Effector memory CD8-positive, alpha-beta T cell (primary cell): ENCODE measurements at regions not wholly inside any gene's neighbourhood (a gene's known extent, or its start where the extent isn't known, plus 50 kb on each side); places are given as distances from the start of the nearest gene placed in this dataset.

Experiments
- ATAC-seq: fragments of 150-1000 bp; cut with Tn5 transposase; replicated peaks from 2 replicates; pipeline ENCODE4 v1.10.0; 2021; ENCODE audit warnings: mild to moderate bottlenecking, moderate library complexity
- DNase-seq, 3 experiments: peaks; one replicate each; pipeline ENCODE4 v3.0.0; 2021
- H3K27ac Mint-ChIP-seq, 2 donors: one replicate each; pipeline ENCODE4 v1.8.0; 2022; ENCODE audit warnings: mild to moderate bottlenecking in 2 of 2, mixed read lengths in 2 of 2, moderate library complexity in 2 of 2
- H3K27me3 Mint-ChIP-seq, 2 donors: one replicate each; pipeline ENCODE4 v1.8.0; 2022; ENCODE audit warnings: mixed read lengths in 2 of 2
- H3K36me3 Mint-ChIP-seq: one replicate; pipeline ENCODE4 v1.8.0; 2022; ENCODE audit warnings: mild to moderate bottlenecking, moderate library complexity, mixed read lengths; ENCODE audit not compliant: insufficient read depth
- H3K4me1 Mint-ChIP-seq, 2 donors: one replicate each; pipeline ENCODE4 v1.8.0; 2022; ENCODE audit warnings: low read depth in 2 of 2, mixed read lengths in 2 of 2
- H3K4me3 Mint-ChIP-seq, 2 donors: one replicate each; pipeline ENCODE4 v1.8.0; 2022; ENCODE audit warnings: mild to moderate bottlenecking in 2 of 2, mixed read lengths in 2 of 2, moderate library complexity in 2 of 2
- H3K9me3 Mint-ChIP-seq, 2 donors: one replicate each; pipeline ENCODE4 v1.8.0; 2022; ENCODE audit warnings: mixed read lengths in 2 of 2

DNA sequence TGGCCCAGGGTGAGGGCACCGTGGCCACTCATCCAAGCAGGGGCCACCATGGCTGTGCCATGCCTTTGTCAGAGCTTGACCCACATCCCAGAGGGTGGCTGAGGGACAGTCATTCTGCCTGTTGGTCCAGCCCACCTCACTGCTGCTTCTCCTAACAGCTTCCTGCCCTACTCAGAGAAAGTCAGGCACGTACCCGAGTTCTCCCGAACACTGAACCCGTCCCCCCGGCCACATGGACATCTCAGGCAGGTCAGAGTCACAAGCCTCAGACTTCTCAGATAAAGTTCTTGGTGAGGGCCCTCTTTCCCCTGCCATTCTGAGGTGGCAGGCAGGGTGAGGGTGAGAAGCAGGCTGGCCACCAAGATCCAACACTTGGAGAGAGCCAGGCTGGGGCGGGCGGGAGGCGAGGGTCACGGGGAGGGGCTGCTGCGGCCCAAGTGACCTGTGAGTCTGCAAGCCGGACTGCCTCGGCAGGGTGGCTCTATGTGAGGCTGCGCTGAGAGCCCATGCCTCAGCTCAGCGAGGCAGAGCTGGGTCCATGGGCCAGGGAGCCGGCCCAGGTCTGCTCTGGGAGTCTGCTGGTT, 317.8 kb downstream of the TMEM121 start:
- no peak for DNase-seq
- no peak overlapping the region for H3K27ac Mint-ChIP-seq
- no peak for ATAC-seq
- H3K27me3 Mint-ChIP-seq = peaks cover 4 to 30% of the 10 kb centered on the region in 2 donors
- H3K4me3 Mint-ChIP-seq = no peak overlapping the region
- no peaks in the 10 kb centered on the region for H3K9me3 Mint-ChIP-seq
- no peaks in the 10 kb centered on the region for H3K36me3 Mint-ChIP-seq
- H3K4me1 Mint-ChIP-seq = no peaks in the 10 kb centered on the region

- Mint-ChIP-seq H3K36me3 (no peaks in the 10 kb centered on the region), H3K4me3 (no peak overlapping the region), H3K27ac (no peak overlapping the region), H3K27me3 (peaks cover 4 to 30% of the 10 kb centered on the region in 2 donors), H3K9me3 (no peaks in the 10 kb centered on the region), H3K4me1 (no peaks in the 10 kb centered on the region)
- DNase-seq (no peak), ATAC-seq (no peak)
These were observed 318.7 kb downstream of the TMEM121 start for GRCh38 chr14:105844810-105845724.

- ATAC-seq = no peak
- DNase-seq = no peak
- Mint-ChIP-seq H3K4me3 (no peak overlapping the region), H3K27ac (no peak overlapping the region), H3K4me1 (no peaks in the 10 kb centered on the region), H3K36me3 (no peaks in the 10 kb centered on the region), H3K9me3 (no peaks in the 10 kb centered on the region), H3K27me3 (peaks cover 4 to 30% of the 10 kb centered on the region in 2 donors)
These were observed 319.4 kb downstream of the TMEM121 start for GRCh38 chr14:105845725-105846309.

GRCh38 chr14:105846312-105846711, 319.9 kb downstream of the TMEM121 start:
- Mint-ChIP-seq H3K9me3 (no peaks in the 10 kb centered on the region), H3K4me1 (no peaks in the 10 kb centered on the region), H3K4me3 (no peak overlapping the region), H3K36me3 (no peaks in the 10 kb centered on the region), H3K27ac (no peak overlapping the region), H3K27me3 (peaks cover 4 to 30% of the 10 kb centered on the region in 2 donors)
- DNase-seq (no peak), ATAC-seq (no peak)

DNA sequence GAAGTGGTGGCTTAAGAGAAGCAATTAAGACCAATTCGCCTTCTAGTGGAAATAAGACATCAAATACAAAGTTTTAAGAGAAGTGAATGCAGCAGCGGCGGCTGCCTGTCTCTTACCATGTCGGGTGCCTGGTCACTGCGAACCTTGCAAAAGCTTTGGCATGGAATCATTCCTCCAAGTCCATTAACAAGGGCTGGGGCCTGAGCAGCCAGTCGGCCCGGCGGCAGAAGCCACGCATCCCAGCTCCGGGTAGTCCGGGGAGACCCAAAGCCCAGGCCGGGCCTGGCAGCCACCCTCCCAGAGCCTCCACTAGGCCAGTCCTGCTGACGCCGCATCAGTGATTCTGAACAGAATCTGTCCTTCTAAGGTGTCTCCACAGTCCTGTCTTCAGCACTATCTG, 321.0 kb downstream of the TMEM121 start:
- DNase-seq (no peak), ATAC-seq (no peak)
- no peaks in the 10 kb centered on the region for H3K4me1 Mint-ChIP-seq
- H3K36me3 Mint-ChIP-seq = no peaks in the 10 kb centered on the region
- peaks cover 4 to 30% of the 10 kb centered on the region in 2 donors for H3K27me3 Mint-ChIP-seq
- H3K4me3 Mint-ChIP-seq = no peak overlapping the region
- H3K9me3 Mint-ChIP-seq = no peaks in the 10 kb centered on the region
- no peak overlapping the region for H3K27ac Mint-ChIP-seq

DNA sequence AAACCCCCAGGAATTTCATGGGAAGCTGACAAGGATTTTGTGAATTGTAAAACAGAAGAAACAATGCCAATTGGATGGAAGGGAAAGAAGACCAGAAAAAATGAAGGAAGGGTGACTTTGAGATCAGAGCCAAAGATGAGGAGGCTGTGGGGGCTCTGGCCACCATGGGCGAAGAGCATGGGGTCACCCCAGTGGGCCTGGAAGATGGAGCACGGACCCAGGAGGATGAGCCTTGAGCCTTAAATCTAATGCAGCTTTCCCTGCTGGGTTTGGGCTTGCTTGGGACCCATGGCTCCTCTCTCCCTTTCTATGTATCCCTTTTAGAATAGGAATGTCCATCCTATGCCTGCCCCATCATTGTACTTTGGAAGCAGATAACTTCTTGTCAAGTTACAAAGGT, 322.2 kb downstream of the TMEM121 start:
- Mint-ChIP-seq H3K4me1 (peaks cover 2 to 4% of the 10 kb centered on the region in 2 donors), H3K36me3 (no peaks in the 10 kb centered on the region), H3K27ac (no peak overlapping the region), H3K27me3 (peaks cover 4 to 26% of the 10 kb centered on the region in 2 donors), H3K9me3 (no peaks in the 10 kb centered on the region), H3K4me3 (no peak overlapping the region)
- no peak for DNase-seq
- ATAC-seq = no peak

DNA sequence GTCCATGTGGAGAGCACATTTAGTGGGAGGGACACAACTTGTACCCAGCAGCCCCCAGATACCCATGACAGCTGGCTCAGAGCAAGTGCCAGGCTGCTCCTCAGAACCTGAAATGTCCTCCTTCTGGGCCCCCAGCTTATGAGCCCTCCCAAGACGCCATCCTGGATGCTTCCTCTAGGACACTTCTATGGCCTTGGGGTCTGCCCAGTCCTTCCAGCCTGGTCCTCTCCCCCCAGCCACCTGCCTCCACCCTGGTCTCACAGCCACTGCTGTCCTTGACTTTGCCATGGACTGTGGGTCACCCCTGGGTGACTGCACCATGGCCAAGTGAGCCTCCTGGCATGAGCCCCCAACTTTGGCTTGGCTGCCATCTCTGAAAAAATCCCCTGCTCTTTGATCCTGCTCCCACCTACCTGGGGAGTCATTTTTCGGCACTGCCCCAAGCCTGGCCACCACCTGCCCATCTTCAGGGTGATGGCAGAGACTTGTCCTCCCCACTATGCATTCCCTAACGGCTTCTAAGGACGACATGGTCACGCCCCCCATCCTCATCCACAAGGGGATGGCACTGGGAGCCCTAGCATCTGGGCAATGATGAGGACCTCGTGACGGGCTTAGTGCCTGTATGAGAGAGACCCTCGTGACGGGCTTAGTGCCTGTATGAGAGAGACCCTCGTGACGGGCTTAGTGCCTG, 323.7 kb downstream of the TMEM121 start:
- no peak for DNase-seq
- no peak for ATAC-seq
- H3K9me3 Mint-ChIP-seq = no peaks in the 10 kb centered on the region
- peaks cover 2 to 5% of the 10 kb centered on the region in 2 donors for H3K4me1 Mint-ChIP-seq
- no peak overlapping the region for H3K27ac Mint-ChIP-seq
- peaks cover 4 to 11% of the 10 kb centered on the region in 2 donors for H3K27me3 Mint-ChIP-seq
- no peak overlapping the region for H3K4me3 Mint-ChIP-seq
- H3K36me3 Mint-ChIP-seq = peaks cover 3% of the 10 kb centered on the region

GRCh38 chr14:105850853-105851581, 324.6 kb downstream of the TMEM121 start:
- Mint-ChIP-seq H3K9me3 (no peaks in the 10 kb centered on the region), H3K27me3 (peaks cover 4 to 6% of the 10 kb centered on the region in 2 donors), H3K36me3 (peaks cover 3% of the 10 kb centered on the region), H3K4me3 (no peak overlapping the region), H3K27ac (no peak overlapping the region), H3K4me1 (peaks cover 5 to 9% of the 10 kb centered on the region in 2 donors)
- DNase-seq (no peak), ATAC-seq (no peak)

- peaks cover 3% of the 10 kb centered on the region for H3K36me3 Mint-ChIP-seq
- no peak overlapping the region for H3K4me3 Mint-ChIP-seq
- H3K27me3 Mint-ChIP-seq = peaks cover 0 to 6% of the 10 kb centered on the region in 2 donors
- DNase-seq (no peak), ATAC-seq (no peak)
- peaks cover 9 to 14% of the 10 kb centered on the region in 2 donors for H3K4me1 Mint-ChIP-seq
- no peaks in the 10 kb centered on the region for H3K9me3 Mint-ChIP-seq
- no peak overlapping the region for H3K27ac Mint-ChIP-seq
These were observed 325.5 kb downstream of the TMEM121 start for GRCh38 chr14:105851716-105852377.

- Mint-ChIP-seq H3K4me3 (no peak overlapping the region), H3K36me3 (peaks cover 3% of the 10 kb centered on the region), H3K4me1 (peaks cover 9 to 14% of the 10 kb centered on the region in 2 donors), H3K27ac (no peak overlapping the region), H3K9me3 (no peaks in the 10 kb centered on the region), H3K27me3 (peaks cover 0 to 6% of the 10 kb centered on the region in 2 donors)
- DNase-seq (no peak), ATAC-seq (no peak)
These were observed 326.1 kb downstream of the TMEM121 start for GRCh38 chr14:105852378-105853088.

- Mint-ChIP-seq H3K9me3 (no peaks in the 10 kb centered on the region), H3K27me3 (peaks cover 0 to 6% of the 10 kb centered on the region in 2 donors), H3K36me3 (peaks cover 3% of the 10 kb centered on the region), H3K4me1 (peaks cover 9 to 14% of the 10 kb centered on the region in 2 donors), H3K4me3 (no peak overlapping the region), H3K27ac (peak overlapping the region in 1 of 2 donors; percentile 64)
- no peak for ATAC-seq
- no peak for DNase-seq
These were observed 326.9 kb downstream of the TMEM121 start for GRCh38 chr14:105853089-105853906.
